ENCODE measurements at regions not wholly inside any gene's neighbourhood (a gene's known extent, or its start where the extent isn't known, plus 50 kb on each side); places are given as distances from the start of the nearest gene placed in this dataset.

DNA sequence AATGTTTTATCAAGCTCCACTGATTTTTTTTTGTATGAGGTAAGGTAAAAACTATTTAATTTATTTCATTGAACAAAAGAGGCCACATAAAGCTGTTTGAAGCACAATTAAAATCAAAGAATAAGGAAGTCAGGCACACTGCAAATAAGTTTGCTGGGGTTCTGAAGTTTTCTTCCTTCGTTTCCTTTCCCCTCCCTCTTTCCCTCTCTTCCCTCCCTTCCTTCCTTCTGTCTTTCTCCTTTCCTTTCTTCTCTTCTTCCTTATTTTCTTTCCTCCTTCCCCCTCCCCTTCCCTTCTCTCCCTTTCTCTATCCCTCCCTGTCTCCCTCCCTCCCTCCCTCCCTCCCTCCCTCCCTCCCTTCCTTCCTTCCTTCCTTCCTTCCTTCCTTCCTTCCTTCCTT lies 78.7 kb downstream of the ALX1 start:
- H3K27ac ChIP-seq (ENCODE audit: low read depth, low read length) = no peak overlapping the region
- no peak overlapping the region for H2BK12ac ChIP-seq (ENCODE audit: low read depth, low read length)
- H4K5ac ChIP-seq (ENCODE audit: insufficient read length, low read depth, low read length) = no peak overlapping the region
- no peaks in the 10 kb centered on the region for H3K23me2 ChIP-seq (ENCODE audit: low read depth, low read length)
- WGBS, 2 experiments (ENCODE audit: extremely low coverage in 1 of 2, insufficient coverage in 1 of 2, insufficient read length in 1 of 2, insufficient replicate concordance in 2 of 2, low coverage in 1 of 2, low lambda C conversion rate in 2 of 2, missing lambda C conversion rate in 1 of 2) = no CpG with 5 or more reads among the region's 1 CpG
- CTCF ChIA-PET (ENCODE audit: partially characterized antibody) = no interaction called here
- no peak overlapping the region for H2BK5ac ChIP-seq (ENCODE audit: low read depth, low read length)
- no peak for TF ChIP-seq HDAC6 (IDR thresholded peaks at IDR 0.05; ENCODE audit: low read depth, low read length)
- no peak for TF ChIP-seq CEBPB (IDR thresholded peaks at IDR 0.05; ENCODE audit: low read depth, low read length)
- TF ChIP-seq TEAD4 (IDR thresholded peaks at IDR 0.05; ENCODE audit: low read depth, low read length) = no peak
- no peak overlapping the region for H3K23ac ChIP-seq (ENCODE audit: insufficient read length)
- no peaks in the 10 kb centered on the region for H3K27me3 ChIP-seq (replicated peaks in 1 of 4; ENCODE audit: control insufficient read depth in 3 of 4, extremely low read depth in 1 of 4, insufficient read depth in 3 of 4, low read length in 3 of 4)
- H2AK5ac ChIP-seq (ENCODE audit: low read depth, low read length) = no peak overlapping the region
- no peaks in the 10 kb centered on the region for H4K20me1 ChIP-seq (replicated peaks in 1 of 2; ENCODE audit: control insufficient read depth in 1 of 2, insufficient read depth in 2 of 2, low read length in 2 of 2)
- no peaks in the 10 kb centered on the region for H3K36me3 ChIP-seq (ENCODE audit: control insufficient read depth in 2 of 4, insufficient read depth in 4 of 4, low read length in 3 of 4)
- H3K56ac ChIP-seq (replicated peaks; ENCODE audit: insufficient read length, low read depth, low read length) = no peak overlapping the region
- H2BK120ac ChIP-seq (replicated peaks; ENCODE audit: low read depth, low read length) = no peak overlapping the region
- no peak overlapping the region for H3K4ac ChIP-seq (replicated peaks; ENCODE audit: insufficient read length, low read depth, low read length)
- no peak overlapping the region for H3K14ac ChIP-seq (ENCODE audit: insufficient read length)
- POLR2A ChIA-PET (ENCODE audit: partially characterized antibody) = no interaction called here
- H4K8ac ChIP-seq (ENCODE audit: extremely low read depth, insufficient read depth, low read length) = no peak overlapping the region
- no peaks in the 10 kb centered on the region for H3K9me3 ChIP-seq (ENCODE audit: insufficient read depth in 2 of 2, low read depth in 1 of 2, low read length in 1 of 2)
- H3K4me2 ChIP-seq (ENCODE audit: insufficient read depth in 1 of 2, low read depth in 2 of 2, low read length in 2 of 2) = no peak overlapping the region
- H4K91ac ChIP-seq (replicated peaks; ENCODE audit: insufficient read length, low read length) = no peak overlapping the region
- DNase-seq (ENCODE audit: low read depth in 1 of 2, low spot score in 2 of 2) (no peak), FAIRE-seq (no peak)
- no peak overlapping the region for H2BK15ac ChIP-seq (ENCODE audit: low read length)
- no peak overlapping the region for H2BK20ac ChIP-seq (ENCODE audit: low read length)
- no peak overlapping the region for H3K9ac ChIP-seq (replicated peaks in 1 of 4; ENCODE audit: extremely low read depth in 1 of 4, low read depth in 3 of 4, low read length in 3 of 4)
- no peak overlapping the region for H3K18ac ChIP-seq (ENCODE audit: extremely low read depth, low read length)
- H3K4me3 ChIP-seq (ENCODE audit: extremely low read depth in 1 of 4, insufficient read depth in 2 of 4, low read depth in 3 of 4, low read length in 4 of 4) = no peak overlapping the region
- H2AFZ ChIP-seq (ENCODE audit: low read length) = no peak overlapping the region
- no peaks in the 10 kb centered on the region for H3K79me1 ChIP-seq (ENCODE audit: low read depth, low read length)
- no peaks in the 10 kb centered on the region for H3K4me1 ChIP-seq (replicated peaks in 1 of 4; ENCODE audit: control insufficient read depth in 3 of 4, insufficient read depth in 4 of 4, low read length in 3 of 4)
- no peaks in the 10 kb centered on the region for H3K79me2 ChIP-seq (ENCODE audit: control insufficient read depth in 1 of 2, insufficient read depth in 2 of 2, low read length in 2 of 2)
